Ishikawa (cell line): ENCODE measurements at regions not wholly inside any gene's neighbourhood (a gene's known extent, or its start where the extent isn't known, plus 50 kb on each side); places are given as distances from the start of the nearest gene placed in this dataset.

Experiments
- CEBPB ChIP-seq: IDR thresholded peaks from 2 replicates; pipeline ENCODE4 v1.6.1; 2012
- CREB1 ChIP-seq: IDR thresholded peaks from 2 replicates; pipeline ENCODE4 v1.6.1; 2012; ENCODE audit warnings: low read depth
- EGR1 ChIP-seq: IDR thresholded peaks from 2 replicates; pipeline ENCODE4 v1.6.1; 2012
- EP300 ChIP-seq: IDR thresholded peaks from 2 replicates; pipeline ENCODE4 v1.6.1; 2012; ENCODE audit warnings: borderline replicate concordance
- FOXM1 ChIP-seq: IDR thresholded peaks from 2 replicates; pipeline ENCODE4 v1.6.1; 2012; ENCODE audit warnings: low read depth, borderline replicate concordance
- MAX ChIP-seq: IDR thresholded peaks from 2 replicates; pipeline ENCODE4 v1.6.1; 2012
- NFIC ChIP-seq: IDR thresholded peaks from 2 replicates; pipeline ENCODE4 v1.6.1; 2012
- RAD21 ChIP-seq: IDR thresholded peaks from 2 replicates; pipeline ENCODE4 v1.6.1; 2012; ENCODE audit warnings: low read depth
- REST ChIP-seq: IDR thresholded peaks from 2 replicates; pipeline ENCODE4 v1.6.1; 2012; ENCODE audit warnings: low read depth, mild to moderate bottlenecking
- TAF1 ChIP-seq: IDR thresholded peaks from 2 replicates; pipeline ENCODE4 v1.6.1; 2012; ENCODE audit warnings: low read depth, mild to moderate bottlenecking
- TCF12 ChIP-seq: IDR thresholded peaks from 2 replicates; pipeline ENCODE4 v1.6.1; 2012; ENCODE audit warnings: low read depth
- TEAD4 ChIP-seq: IDR thresholded peaks from 2 replicates; pipeline ENCODE4 v1.6.1; 2012
- USF1 ChIP-seq: IDR thresholded peaks from 2 replicates; pipeline ENCODE4 v1.6.1; 2012
- YY1 ChIP-seq: IDR thresholded peaks from 2 replicates; pipeline ENCODE4 v1.6.1; 2012; ENCODE audit warnings: low read depth

- TF ChIP-seq NFIC, result no peak
- TF ChIP-seq TEAD4, result no peak
- no peak for TF ChIP-seq REST
- no peak for TF ChIP-seq EP300
- TF ChIP-seq CEBPB, result no peak
- TF ChIP-seq TAF1, result no peak
- no peak for TF ChIP-seq FOXM1
- no peak for TF ChIP-seq YY1
- no peak for TF ChIP-seq RAD21
- TF ChIP-seq TCF12, result no peak
- no peak for TF ChIP-seq CREB1
- no peak for TF ChIP-seq USF1
- no peak for TF ChIP-seq EGR1
- no peak for TF ChIP-seq MAX
These were observed 114.1 kb upstream of the CFAP20DC start for GRCh38 chr3:59163953-59164352.
